ENCODE measurements at regions not wholly inside any gene's neighbourhood (a gene's known extent, or its start where the extent isn't known, plus 50 kb on each side); places are given as distances from the start of the nearest gene placed in this dataset.

DNA sequence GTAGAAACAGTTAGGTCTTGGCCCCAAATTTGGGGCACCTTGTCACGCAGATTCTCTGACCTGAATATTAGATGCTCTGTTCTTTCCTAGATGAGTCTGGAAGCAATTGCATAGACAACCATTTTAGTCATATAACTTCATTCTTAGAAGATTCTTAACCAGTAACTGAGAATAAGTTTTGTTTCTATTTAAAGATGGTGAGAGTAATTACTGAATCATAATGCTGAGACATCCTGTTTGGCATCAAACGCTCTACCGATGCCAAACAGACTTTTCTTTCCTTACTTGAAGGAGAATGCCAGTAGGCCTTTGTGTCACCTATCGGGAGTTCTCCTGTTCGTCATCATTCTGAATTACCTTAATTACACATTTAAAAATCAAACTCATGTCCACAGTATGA is 131.6 kb upstream of the ID4 start:
- no peaks in the 10 kb centered on the region for H3K4me1 ChIP-seq (ENCODE audit: control insufficient read depth, extremely low read depth, insufficient read depth, low read length)
- no peaks in the 10 kb centered on the region for H3K27me3 ChIP-seq (ENCODE audit: control insufficient read depth in 2 of 2, insufficient read depth in 2 of 2, low read length in 2 of 2)
- TF ChIP-seq JUN (IDR thresholded peaks at IDR 0.05; ENCODE audit: borderline replicate concordance, insufficient read depth, insufficient read length, low read depth) (no peak), POLR2AphosphoS5 (IDR thresholded peaks at IDR 0.05; ENCODE audit: insufficient read depth, low read depth, low read length) (no peak), POLR2A (IDR thresholded peaks at IDR 0.05; ENCODE audit: low read depth, low read length) (no peak), FOS (IDR thresholded peaks at IDR 0.05; ENCODE audit: borderline replicate concordance, insufficient read depth, low read length) (no peak), MYC (IDR thresholded peaks at IDR 0.05; ENCODE audit: low read depth, low read length) (no peak), EZH2 (IDR thresholded peaks at IDR 0.05; ENCODE audit: borderline replicate concordance, low read depth, low read length, severe bottlenecking) (no peak), GATA2 (IDR thresholded peaks at IDR 0.05; ENCODE audit: insufficient read depth, insufficient read length, low read depth, low read length) (no peak)
- TF ChIP-seq, protein P1, sequence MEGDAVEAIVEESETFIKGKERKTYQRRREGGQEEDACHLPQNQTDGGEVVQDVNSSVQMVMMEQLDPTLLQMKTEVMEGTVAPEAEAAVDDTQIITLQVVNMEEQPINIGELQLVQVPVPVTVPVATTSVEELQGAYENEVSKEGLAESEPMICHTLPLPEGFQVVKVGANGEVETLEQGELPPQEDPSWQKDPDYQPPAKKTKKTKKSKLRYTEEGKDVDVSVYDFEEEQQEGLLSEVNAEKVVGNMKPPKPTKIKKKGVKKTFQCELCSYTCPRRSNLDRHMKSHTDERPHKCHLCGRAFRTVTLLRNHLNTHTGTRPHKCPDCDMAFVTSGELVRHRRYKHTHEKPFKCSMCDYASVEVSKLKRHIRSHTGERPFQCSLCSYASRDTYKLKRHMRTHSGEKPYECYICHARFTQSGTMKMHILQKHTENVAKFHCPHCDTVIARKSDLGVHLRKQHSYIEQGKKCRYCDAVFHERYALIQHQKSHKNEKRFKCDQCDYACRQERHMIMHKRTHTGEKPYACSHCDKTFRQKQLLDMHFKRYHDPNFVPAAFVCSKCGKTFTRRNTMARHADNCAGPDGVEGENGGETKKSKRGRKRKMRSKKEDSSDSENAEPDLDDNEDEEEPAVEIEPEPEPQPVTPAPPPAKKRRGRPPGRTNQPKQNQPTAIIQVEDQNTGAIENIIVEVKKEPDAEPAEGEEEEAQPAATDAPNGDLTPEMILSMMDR (IDR thresholded peaks at IDR 0.05; ENCODE audit: extremely low read depth in 1 of 2, insufficient read depth in 1 of 2, low read depth in 1 of 2, low read length in 2 of 2) = no peak
- TF ChIP-seq, protein P2, sequence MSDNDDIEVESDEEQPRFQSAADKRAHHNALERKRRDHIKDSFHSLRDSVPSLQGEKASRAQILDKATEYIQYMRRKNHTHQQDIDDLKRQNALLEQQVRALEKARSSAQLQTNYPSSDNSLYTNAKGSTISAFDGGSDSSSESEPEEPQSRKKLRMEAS (IDR thresholded peaks at IDR 0.05; ENCODE audit: insufficient read depth, insufficient read length) = no peak
- no peaks in the 10 kb centered on the region for H3K9me1 ChIP-seq (replicated peaks; ENCODE audit: control insufficient read depth, extremely low read depth, insufficient read depth, low read length)
- no peaks in the 10 kb centered on the region for H3K36me3 ChIP-seq (ENCODE audit: control insufficient read depth in 2 of 2, extremely low read depth in 1 of 2, insufficient read depth in 2 of 2, low read length in 2 of 2)
- ChIA-PET POLR2A (no interaction called here), CTCF (no interaction called here)
- H2AFZ ChIP-seq (ENCODE audit: low read depth, low read length) = no peak overlapping the region
- H3K79me2 ChIP-seq (ENCODE audit: control insufficient read depth, insufficient read depth, low read length) = no peaks in the 10 kb centered on the region
- dilution Hi-C loops (cut with MboI; ENCODE audit: extremely low pct_ligation_motif_present, low sequenced_read_pairs) (no loop called here), intact Hi-C loops (cut with micrococcal nuclease) (no loop called here)
- DNase-seq (ENCODE audit: low read depth, low spot score) (no peak), FAIRE-seq (no peak)
- peaks cover 6% of the 10 kb centered on the region for H3K9me3 ChIP-seq (replicated peaks; ENCODE audit: control insufficient read depth, insufficient read depth, low read length)
- no peak overlapping the region for H3K4me2 ChIP-seq (ENCODE audit: insufficient read depth, low read length)
- H3K9ac ChIP-seq (replicated peaks; ENCODE audit: extremely low read depth, insufficient read depth, low read length) = no peak overlapping the region
- no TSS peak for BruUV-seq (replicated peaks)
- H4K20me1 ChIP-seq (replicated peaks; ENCODE audit: control insufficient read depth, extremely low read depth, insufficient read depth, low read length) = no peaks in the 10 kb centered on the region
- no peak overlapping the region for H3K4me3 ChIP-seq (replicated peaks in 1 of 3; ENCODE audit: insufficient read depth in 1 of 3, low read depth in 1 of 3, low read length in 3 of 3)
- no peak overlapping the region for H3K27ac ChIP-seq (ENCODE audit: insufficient read depth, low read depth, low read length)

Measured in endothelial cell of umbilical vein (primary cell).